Activated CD8-positive, alpha-beta T cell treated with anti-CD3 and anti-CD28 coated beads, Interleukin-2, amount 10 ng/mL, durations not matched to agents 7 days and 5 days (primary cell): ENCODE measurements at regions not wholly inside any gene's neighbourhood (a gene's known extent, or its start where the extent isn't known, plus 50 kb on each side); places are given as distances from the start of the nearest gene placed in this dataset.

Experiments used
- ATAC-seq: fragments of 150-1000 bp; cut with Tn5 transposase; one replicate; pipeline ENCODE4 v1.10.0; 2021; ENCODE audit warnings: moderate library complexity
- CTCF ChIA-PET: fragments of 350-600 bp; sonication (Branson Sonifier 250); formaldehyde crosslinking; loops from one replicate; lab custom pipeline; 2021; ENCODE audit warnings: antibody characterized with exemption; lab: Charles Lee
- POLR2A ChIA-PET: fragments of 350-600 bp; sonication (Branson Sonifier 250); formaldehyde crosslinking; loops from one replicate; lab custom pipeline; 2021; ENCODE audit warnings: antibody characterized with exemption; lab: Charles Lee
- DNase-seq: peaks from one replicate; pipeline ENCODE4 v3.0.0-alpha.2; 2020
- H3K27ac Mint-ChIP-seq: one replicate; pipeline ENCODE4 v1.8.0; 2021; ENCODE audit warnings: mild to moderate bottlenecking, mixed read lengths
- H3K27me3 Mint-ChIP-seq: one replicate; pipeline ENCODE4 v1.8.0; 2021; ENCODE audit warnings: low read depth, mixed read lengths
- H3K36me3 Mint-ChIP-seq: one replicate; pipeline ENCODE4 v1.8.0; 2021; ENCODE audit warnings: low read depth, mixed read lengths
- H3K4me1 Mint-ChIP-seq: one replicate; pipeline ENCODE4 v1.8.0; 2021; ENCODE audit warnings: low read depth, mixed read lengths
- H3K4me3 Mint-ChIP-seq: one replicate; pipeline ENCODE4 v1.8.0; 2021; ENCODE audit warnings: mild to moderate bottlenecking, mixed read lengths
- H3K9me3 Mint-ChIP-seq: one replicate; pipeline ENCODE4 v1.8.0; 2022; ENCODE audit warnings: mixed read lengths; ENCODE audit not compliant: insufficient read depth

DNA sequence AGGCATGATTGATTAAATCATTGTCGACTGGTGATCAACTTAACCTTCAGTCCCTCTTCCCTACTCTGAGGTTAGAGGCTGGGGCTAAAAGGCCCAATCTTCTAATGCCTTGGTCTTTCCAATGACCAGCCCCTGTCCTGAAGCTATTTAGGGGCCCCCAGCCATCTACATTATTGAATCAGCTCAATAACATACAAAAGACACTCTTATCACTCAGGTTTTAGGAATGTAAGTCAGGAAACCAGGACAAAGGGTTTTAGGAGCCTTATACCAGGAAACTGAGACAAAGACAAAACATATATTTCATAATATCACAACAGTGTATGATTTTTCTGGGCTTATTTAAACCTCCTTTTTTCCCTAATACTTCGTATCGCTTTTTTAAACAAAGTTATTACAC, 198.6 kb downstream of the RNF152 start:
- ChIA-PET CTCF (no interaction called here), POLR2A (no interaction called here)
- Mint-ChIP-seq H3K9me3 (no peaks in the 10 kb centered on the region), H3K4me1 (no peaks in the 10 kb centered on the region), H3K27ac (no peak overlapping the region), H3K36me3 (no peaks in the 10 kb centered on the region), H3K27me3 (no peaks in the 10 kb centered on the region), H3K4me3 (no peak overlapping the region)
- DNase-seq = no peak
- no peak for ATAC-seq

DNA sequence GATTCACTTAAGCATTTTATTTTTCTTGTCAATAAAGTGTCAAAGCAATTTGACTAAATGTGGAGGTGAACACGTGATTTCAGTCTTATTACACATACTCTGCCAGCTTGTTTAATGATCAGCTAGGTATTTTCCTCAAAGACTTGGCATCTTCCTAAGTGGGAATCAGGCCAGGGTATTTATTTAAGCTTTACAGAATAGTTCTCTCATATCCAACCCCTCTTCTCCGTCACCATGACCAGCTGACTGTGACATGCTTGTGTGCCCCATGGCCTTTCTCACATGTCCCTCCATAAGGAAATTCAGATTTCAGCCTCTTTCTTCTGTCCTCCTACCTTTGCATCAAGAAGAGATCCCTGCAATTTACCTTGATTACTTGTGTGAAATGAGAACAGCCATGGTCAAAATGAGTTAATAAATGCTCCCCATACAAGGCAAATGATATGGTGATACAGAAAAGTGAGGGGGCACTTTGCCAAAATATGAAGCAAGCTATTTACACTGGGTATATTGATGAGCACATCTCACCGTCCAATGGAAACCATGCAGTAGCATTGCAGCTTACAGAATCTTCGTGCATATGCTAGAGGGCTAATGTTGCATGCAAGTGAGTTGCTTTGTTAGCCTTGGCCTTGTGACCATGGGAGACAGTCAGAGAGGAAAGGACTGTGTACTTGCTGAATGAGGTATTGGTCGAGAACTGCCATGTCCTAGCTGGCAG, 202.2 kb downstream of the RNF152 start:
- DNase-seq = no peak
- no peaks in the 10 kb centered on the region for H3K4me1 Mint-ChIP-seq
- no peak for ATAC-seq
- H3K27me3 Mint-ChIP-seq = no peaks in the 10 kb centered on the region
- no peaks in the 10 kb centered on the region for H3K36me3 Mint-ChIP-seq
- ChIA-PET POLR2A (no interaction called here), CTCF (no interaction called here)
- H3K27ac Mint-ChIP-seq = no peak overlapping the region
- no peaks in the 10 kb centered on the region for H3K9me3 Mint-ChIP-seq
- no peak overlapping the region for H3K4me3 Mint-ChIP-seq

DNA sequence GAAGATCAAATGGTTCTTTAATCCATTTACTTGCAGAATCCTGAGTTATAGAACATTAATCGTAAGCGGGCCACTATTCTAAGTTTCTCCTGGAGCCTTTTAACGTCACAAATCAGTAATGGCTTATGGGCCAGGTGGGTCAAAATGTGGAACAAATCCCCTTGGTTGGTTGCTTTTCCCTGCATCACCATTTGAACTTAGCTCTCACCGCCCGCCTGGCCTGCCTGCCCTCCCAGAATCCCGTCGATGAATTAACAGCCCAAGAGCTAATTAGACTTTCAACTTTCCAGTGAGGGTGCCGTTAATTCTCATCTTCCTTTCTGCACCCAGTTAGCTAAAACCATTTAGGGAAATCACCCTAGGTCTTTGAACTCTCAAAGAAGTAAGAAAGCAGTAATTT, 205.5 kb downstream of the RNF152 start:
- no peak overlapping the region for H3K27ac Mint-ChIP-seq
- H3K36me3 Mint-ChIP-seq = no peaks in the 10 kb centered on the region
- peaks cover 2% of the 10 kb centered on the region for H3K27me3 Mint-ChIP-seq
- no peak for ATAC-seq
- CTCF ChIA-PET = no interaction called here
- no peak overlapping the region for H3K4me3 Mint-ChIP-seq
- POLR2A ChIA-PET = no interaction called here
- H3K9me3 Mint-ChIP-seq = no peaks in the 10 kb centered on the region
- DNase-seq = no peak
- H3K4me1 Mint-ChIP-seq = no peaks in the 10 kb centered on the region

DNA sequence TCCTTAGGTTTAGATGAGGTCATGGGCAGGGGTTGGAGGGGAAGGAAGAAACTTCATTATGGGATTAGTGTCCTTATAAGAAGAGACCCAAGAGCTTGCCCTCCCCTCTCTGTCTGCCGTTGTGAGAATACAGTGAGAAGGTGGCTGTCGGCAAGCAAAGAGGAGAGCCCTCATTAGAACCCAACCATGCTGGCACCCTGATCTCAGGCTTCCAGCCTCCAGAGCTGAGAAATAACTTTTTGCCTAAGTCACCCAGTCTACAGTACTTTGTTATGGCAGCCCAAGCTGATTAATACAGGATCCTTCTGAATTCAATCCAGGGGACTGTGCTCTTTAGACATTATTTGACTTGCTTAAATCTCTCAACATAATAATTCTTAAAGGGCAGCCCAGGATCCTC, 209.0 kb downstream of the RNF152 start:
- no peaks in the 10 kb centered on the region for H3K4me1 Mint-ChIP-seq
- no peak overlapping the region for H3K27ac Mint-ChIP-seq
- peaks cover 6% of the 10 kb centered on the region for H3K27me3 Mint-ChIP-seq
- ChIA-PET CTCF (no interaction called here), POLR2A (no interaction called here)
- no peaks in the 10 kb centered on the region for H3K36me3 Mint-ChIP-seq
- H3K4me3 Mint-ChIP-seq = no peak overlapping the region
- DNase-seq (no peak), ATAC-seq (no peak)
- no peaks in the 10 kb centered on the region for H3K9me3 Mint-ChIP-seq

DNA sequence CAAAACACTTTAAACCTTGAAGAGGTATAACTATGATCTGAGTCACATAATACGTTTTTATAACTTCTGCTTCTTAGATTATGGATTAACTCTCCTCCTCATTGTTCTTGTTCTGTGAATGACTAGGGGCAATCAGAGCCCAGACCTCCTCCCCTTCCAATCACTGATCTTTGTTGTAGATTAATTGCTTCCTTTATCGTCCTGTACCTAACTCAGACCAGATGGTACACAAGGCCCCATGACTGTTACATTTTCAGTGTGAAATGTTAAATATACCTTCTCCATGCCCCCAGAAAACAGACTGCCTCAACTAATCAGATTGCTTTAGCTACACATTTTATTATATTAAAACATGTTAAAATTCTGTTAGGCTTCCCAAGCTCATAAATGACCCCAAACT, 211.7 kb downstream of the RNF152 start:
- H3K4me1 Mint-ChIP-seq = no peaks in the 10 kb centered on the region
- H3K36me3 Mint-ChIP-seq = no peaks in the 10 kb centered on the region
- ChIA-PET POLR2A (no interaction called here), CTCF (no interaction called here)
- H3K27ac Mint-ChIP-seq = no peak overlapping the region
- DNase-seq (no peak), ATAC-seq (no peak)
- H3K27me3 Mint-ChIP-seq = peaks cover 6% of the 10 kb centered on the region
- no peaks in the 10 kb centered on the region for H3K9me3 Mint-ChIP-seq
- H3K4me3 Mint-ChIP-seq = no peak overlapping the region

DNA sequence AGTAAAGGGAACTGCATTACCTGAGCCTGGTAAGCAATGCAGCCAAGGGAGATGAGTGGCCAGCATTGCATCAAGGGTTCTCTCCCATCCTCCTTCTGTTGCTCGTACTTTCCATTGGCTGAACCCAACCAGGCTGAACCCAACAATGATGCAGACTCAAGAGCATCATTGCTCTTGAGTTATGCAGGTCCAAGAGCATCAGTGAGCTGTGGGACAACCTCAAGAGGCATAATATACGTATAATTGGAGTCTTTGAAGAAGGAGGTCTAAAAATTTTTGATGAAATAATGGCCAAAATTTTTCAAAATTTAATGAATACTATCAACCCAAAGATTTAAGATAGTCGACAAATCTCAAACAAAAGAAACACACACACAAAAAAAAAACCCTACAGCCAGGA, 213.0 kb downstream of the RNF152 start:
- peaks cover 6% of the 10 kb centered on the region for H3K27me3 Mint-ChIP-seq

DNA sequence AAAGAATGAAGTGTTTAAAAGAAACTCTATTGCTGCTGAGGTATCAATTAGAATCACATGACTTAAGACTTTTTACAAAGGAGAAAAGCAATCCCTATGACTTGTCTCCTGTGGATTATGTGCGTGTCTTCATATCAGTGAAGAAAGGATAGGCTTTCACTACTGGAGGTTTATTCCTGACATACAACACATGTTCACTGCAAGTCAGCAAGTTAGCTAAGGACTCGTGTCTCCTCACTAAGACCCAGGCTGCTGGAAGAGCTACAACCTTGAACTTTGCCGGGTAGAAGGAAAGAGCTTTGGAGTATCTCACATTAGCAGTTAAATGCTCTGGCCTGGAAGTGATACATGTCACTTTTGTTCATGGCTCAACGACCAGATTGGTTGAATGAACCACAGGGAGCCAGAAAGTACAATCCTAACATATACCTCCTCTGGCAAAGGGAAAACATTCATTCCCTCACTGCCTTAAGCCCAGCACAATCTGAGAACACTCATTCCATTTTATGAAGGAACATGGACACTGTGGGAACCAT, 215.3 kb downstream of the RNF152 start:
- no peak overlapping the region for H3K4me3 Mint-ChIP-seq
- ChIA-PET POLR2A (no interaction called here), CTCF (no interaction called here)
- peaks cover 6% of the 10 kb centered on the region for H3K27me3 Mint-ChIP-seq
- no peak for ATAC-seq
- H3K27ac Mint-ChIP-seq = no peak overlapping the region
- no peaks in the 10 kb centered on the region for H3K36me3 Mint-ChIP-seq
- H3K9me3 Mint-ChIP-seq = no peaks in the 10 kb centered on the region
- no peak for DNase-seq
- H3K4me1 Mint-ChIP-seq = no peaks in the 10 kb centered on the region

More for the DNA sequence above, 213.0 kb downstream of the RNF152 start:
- no peaks in the 10 kb centered on the region for H3K9me3 Mint-ChIP-seq
- no peak overlapping the region for H3K4me3 Mint-ChIP-seq
- no peak for ATAC-seq
- H3K27ac Mint-ChIP-seq = no peak overlapping the region
- no peaks in the 10 kb centered on the region for H3K36me3 Mint-ChIP-seq
- DNase-seq = no peak
- ChIA-PET POLR2A (no interaction called here), CTCF (no interaction called here)
- H3K4me1 Mint-ChIP-seq = no peaks in the 10 kb centered on the region

DNA sequence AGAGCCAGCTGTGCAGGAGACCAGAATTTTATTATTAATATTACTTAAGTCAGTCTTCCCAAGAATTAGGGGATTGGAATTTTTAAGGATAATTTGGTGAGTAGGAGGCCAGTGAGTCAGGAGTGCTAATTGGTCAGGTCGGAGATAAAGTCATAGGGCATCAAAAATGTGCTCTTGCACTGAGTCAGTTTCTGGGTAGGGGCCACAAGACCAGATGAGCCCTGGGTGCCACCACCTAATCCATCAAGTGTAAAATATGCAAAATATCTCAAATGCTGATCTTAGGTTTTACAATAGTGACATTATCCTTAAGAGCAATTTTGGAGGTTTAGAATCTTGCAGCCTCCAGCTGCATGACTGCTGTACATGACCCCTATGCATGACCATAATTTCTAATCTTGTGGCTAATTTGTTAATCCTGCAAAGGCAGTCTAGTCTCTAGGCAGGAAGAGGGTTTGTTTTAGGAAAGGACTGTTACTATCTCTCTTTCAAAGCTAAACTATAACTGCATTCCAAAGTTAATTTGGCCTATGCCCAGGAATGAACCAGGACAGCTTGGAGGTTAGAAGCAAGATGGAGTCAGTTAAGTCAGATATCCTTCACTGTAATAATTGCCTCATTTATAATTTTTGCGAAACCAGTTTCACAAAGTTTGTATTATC, 215.9 kb downstream of the RNF152 start:
- no peaks in the 10 kb centered on the region for H3K36me3 Mint-ChIP-seq
- DNase-seq = no peak
- CTCF ChIA-PET = no interaction called here
- no peak overlapping the region for H3K27ac Mint-ChIP-seq
- no peak for ATAC-seq
- H3K4me3 Mint-ChIP-seq = no peak overlapping the region
- POLR2A ChIA-PET = no interaction called here
- peaks cover 7% of the 10 kb centered on the region for H3K27me3 Mint-ChIP-seq
- no peaks in the 10 kb centered on the region for H3K4me1 Mint-ChIP-seq
- no peaks in the 10 kb centered on the region for H3K9me3 Mint-ChIP-seq

DNA sequence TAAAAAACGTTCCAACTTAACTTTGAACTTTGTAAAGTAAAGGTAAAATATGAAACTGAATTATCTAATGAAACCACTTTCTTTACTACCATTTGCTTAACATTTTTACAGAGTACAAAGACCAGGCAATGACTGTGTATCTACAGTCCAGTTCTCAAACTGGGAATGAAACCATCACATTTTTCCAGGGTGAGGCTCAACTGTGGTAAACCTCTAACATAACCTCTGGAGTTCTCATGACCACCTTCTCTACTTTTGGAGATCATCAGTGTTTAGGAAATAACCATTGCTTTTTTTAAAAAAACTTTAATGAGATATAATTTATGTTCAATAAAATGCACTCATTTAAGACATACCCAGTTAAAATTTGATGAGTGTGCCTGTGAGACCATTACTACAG, 223.5 kb downstream of the RNF152 start:
- peaks cover 3% of the 10 kb centered on the region for H3K27me3 Mint-ChIP-seq
- ChIA-PET POLR2A (no interaction called here), CTCF (no interaction called here)
- H3K36me3 Mint-ChIP-seq = no peaks in the 10 kb centered on the region
- ATAC-seq = no peak
- H3K27ac Mint-ChIP-seq = no peak overlapping the region
- DNase-seq = no peak
- no peaks in the 10 kb centered on the region for H3K9me3 Mint-ChIP-seq
- H3K4me3 Mint-ChIP-seq = no peak overlapping the region
- H3K4me1 Mint-ChIP-seq = no peaks in the 10 kb centered on the region

DNA sequence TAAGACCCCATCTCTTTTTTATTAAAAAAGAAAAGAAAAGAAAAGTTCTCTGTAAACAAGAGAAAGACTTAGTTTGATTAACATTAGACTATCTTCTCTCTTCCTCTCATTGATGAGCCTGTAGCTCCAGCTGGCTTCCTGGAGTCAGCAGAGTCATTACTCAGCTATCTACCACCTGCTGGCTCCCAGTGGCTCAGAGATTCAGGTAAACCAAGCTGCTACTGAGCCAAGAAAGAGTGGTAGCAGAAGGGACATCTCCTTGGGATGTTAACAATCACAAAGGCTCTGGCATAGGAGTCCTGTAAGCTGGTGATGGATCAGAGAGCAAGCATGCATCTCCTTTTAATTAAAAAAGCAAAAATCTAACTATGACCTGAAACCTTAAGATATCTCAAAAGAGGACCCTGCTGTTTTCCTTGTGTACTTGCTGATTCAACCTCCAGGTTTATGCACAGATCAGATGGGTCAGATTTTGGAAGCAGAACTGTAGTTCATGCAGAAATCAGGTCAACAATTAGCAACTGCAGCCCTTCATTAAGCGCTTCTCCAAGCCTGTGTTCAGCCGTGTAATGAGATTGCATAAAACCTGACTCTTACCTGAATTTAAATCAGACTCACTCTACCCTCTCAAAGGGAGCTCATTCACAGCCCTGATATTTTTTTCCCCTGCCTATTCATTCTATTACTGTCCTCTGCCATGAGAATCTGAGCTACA, 225.8 kb downstream of the RNF152 start:
- H3K4me1 Mint-ChIP-seq = no peaks in the 10 kb centered on the region

DNA sequence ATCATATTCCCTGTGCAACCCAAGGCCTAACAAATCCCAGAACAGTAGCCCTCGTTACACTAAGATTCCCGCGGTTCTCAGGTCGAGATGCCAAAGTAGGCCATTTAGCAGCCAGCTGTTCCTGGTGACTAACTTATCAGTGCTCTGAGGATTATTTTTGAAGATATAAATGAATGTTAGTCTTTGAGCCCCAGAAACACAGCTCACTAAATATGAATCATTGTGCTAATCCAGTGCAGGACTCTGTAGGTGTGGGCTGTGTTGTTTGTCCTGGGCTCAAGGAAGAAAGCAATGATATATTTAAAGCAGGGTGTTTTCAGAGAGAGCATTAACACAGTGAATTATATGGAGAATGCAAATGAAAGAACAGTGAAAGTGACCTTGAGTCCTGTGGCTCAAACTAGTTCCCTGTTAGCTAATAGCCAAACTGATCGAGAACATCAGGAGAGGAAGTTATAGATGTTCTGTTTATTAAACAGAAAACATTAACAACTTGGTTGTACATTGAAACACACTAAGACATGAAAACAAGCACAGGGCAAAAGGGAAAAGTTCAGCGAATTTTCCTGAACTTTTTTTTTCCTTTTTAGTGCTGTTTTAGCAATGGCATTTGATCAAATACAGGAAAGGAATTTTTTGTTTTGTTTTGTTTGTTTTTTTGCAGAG, 228.3 kb downstream of the RNF152 start:
- ATAC-seq (no peak), DNase-seq (no peak)
- Mint-ChIP-seq H3K27me3 (no peaks in the 10 kb centered on the region), H3K4me1 (no peaks in the 10 kb centered on the region), H3K36me3 (no peaks in the 10 kb centered on the region), H3K27ac (no peak overlapping the region), H3K4me3 (no peak overlapping the region), H3K9me3 (no peaks in the 10 kb centered on the region)
- ChIA-PET CTCF (no interaction called here), POLR2A (no interaction called here)

More for the DNA sequence above, 225.8 kb downstream of the RNF152 start:
- Mint-ChIP-seq H3K27me3 (no peaks in the 10 kb centered on the region), H3K36me3 (no peaks in the 10 kb centered on the region), H3K4me3 (no peak overlapping the region), H3K9me3 (no peaks in the 10 kb centered on the region), H3K27ac (no peak overlapping the region)
- ATAC-seq (no peak), DNase-seq (no peak)
- ChIA-PET CTCF (no interaction called here), POLR2A (no interaction called here)

DNA sequence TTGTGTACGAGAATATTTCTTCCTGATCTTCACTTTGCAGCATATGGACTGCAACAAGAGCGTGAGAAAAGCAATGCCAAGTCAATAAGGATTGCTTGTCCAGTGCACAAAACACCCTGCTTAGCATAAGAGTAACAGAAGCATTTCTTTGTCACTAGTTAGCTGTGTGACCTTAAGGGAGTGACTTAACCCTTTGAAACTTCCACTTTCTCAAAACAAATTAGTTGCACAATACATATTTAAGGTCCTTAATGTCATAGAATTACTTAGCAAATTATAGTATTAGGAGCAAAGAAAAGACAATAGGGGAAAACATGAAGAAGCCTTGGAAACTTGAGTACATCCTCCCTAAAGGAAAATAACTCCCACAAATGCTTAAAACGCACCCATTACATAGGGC, 230.1 kb downstream of the RNF152 start:
- H3K36me3 Mint-ChIP-seq = no peaks in the 10 kb centered on the region
- POLR2A ChIA-PET = no interaction called here
- H3K27ac Mint-ChIP-seq = no peak overlapping the region
- H3K4me3 Mint-ChIP-seq = no peak overlapping the region
- DNase-seq (no peak), ATAC-seq (no peak)
- CTCF ChIA-PET = no interaction called here
- no peaks in the 10 kb centered on the region for H3K27me3 Mint-ChIP-seq
- H3K9me3 Mint-ChIP-seq = no peaks in the 10 kb centered on the region
- H3K4me1 Mint-ChIP-seq = no peaks in the 10 kb centered on the region
